Right lung (tissue), 2 donors: ENCODE measurements at regions not wholly inside any gene's neighbourhood (a gene's known extent, or its start where the extent isn't known, plus 50 kb on each side); places are given as distances from the start of the nearest gene placed in this dataset.
"Not testable (repeated sequence)": the region's sequence is repeated elsewhere in the genome, so short reads cannot be mapped to it uniquely, and the experiment has no call there.

Experiments
- DNase-seq, 2 donors: peaks; one replicate each; pipeline ENCODE4 v3.0.0-alpha.2; 2013

DNA sequence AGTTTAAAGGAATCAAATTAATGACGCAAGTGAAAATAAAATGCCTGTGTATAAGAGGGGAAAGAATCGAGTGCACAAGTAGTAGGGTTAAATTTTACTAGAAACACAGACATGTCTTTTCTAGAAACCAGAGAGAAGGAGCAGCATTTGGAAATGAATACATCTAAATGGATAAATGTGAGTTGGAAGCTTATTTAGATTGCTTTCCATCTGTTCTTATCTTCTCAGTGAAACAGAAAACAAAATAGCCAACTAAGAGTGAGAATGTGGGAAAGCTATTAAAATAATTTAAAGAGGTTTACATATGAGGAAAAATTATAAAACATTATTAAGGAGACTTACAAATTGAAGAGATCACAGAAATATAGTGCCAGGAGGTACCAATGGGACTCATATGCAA lies 1818.9 kb upstream of the FLRT2 start:
- no peak for DNase-seq

DNA sequence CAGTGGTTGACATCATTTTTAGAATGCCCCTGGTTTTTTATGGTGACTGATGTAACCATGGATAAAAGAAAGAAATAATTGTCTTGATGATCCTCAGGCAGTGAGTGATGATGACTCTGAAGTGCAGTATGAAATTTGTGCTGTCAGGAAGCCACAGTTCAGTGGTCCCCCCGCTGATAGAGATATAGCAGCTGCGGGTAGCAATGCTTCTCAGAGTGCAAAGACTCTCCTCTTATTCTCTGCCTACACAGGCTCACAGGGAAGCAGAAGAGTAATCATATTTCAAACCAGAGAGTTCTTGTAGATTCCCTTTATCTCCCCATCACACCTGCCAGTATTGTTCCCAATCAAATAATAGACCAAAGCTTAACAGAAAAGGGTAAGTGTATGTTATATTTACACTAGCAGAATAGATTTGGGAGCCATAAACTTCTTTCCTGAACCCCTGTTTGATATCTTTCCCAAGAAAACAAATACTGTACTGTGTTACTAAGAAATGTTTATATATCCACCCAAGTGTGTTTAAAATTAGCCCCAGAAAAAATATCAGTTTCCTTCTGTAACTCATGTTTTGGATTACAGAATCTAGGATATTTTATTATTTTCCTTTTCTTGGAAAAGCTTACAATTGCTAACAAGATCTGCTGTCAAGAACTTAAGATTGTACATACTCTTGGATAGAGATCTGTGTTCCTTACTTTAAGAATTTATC lies 1817.4 kb upstream of the FLRT2 start:
- DNase-seq: no peak

- no peak for DNase-seq
Measured at GRCh38 chr14:83713732-83714131, 1816.2 kb upstream of the FLRT2 start.

- DNase-seq: no peak
Measured at GRCh38 chr14:83714151-83714550, 1815.8 kb upstream of the FLRT2 start.

DNA sequence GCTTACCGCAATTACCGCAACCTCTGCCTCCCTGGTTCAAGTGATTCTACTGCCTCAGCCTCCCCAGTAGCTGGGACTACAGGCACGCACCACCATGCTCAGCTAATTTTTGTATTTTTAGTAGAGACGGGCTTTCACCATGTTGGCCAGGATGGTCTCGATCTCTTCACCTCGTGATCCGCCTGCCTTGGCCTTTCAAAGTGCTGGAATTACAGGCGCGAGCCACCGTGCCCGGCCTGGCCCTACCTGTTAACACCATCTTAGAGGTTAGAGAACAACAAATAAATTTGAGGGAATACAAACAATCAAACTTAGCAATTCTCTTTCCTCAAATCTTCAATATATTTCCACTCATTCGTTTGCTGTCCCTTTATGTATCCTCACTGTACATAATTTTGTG lies 1810.5 kb upstream of the FLRT2 start:
- DNase-seq: not testable (repeated sequence)

- DNase-seq: no peak
Measured at GRCh38 chr14:83733670-83734069, 1796.3 kb upstream of the FLRT2 start.

DNA sequence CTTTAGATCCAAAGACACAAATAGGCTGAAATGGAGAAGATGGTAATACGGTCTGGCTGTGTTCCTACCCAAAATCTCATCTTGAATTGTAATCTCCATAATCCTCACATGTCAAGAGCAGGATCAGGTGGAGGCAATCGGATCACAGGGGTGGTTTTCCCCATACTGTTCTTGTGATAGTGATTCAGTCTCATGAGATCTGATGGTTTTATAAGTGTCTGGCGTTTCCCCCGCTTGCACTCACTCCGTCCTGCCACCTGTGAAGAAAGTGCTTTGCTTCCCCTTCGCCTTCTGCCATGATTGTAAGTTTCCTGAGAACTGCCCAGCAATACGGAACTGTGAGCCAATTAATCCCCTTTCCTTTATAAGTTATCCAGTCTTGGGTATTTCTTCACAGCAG lies 1795.5 kb upstream of the FLRT2 start:
- no peak for DNase-seq

- no peak for DNase-seq
Measured at GRCh38 chr14:83741269-83741668, 1788.7 kb upstream of the FLRT2 start.

DNA sequence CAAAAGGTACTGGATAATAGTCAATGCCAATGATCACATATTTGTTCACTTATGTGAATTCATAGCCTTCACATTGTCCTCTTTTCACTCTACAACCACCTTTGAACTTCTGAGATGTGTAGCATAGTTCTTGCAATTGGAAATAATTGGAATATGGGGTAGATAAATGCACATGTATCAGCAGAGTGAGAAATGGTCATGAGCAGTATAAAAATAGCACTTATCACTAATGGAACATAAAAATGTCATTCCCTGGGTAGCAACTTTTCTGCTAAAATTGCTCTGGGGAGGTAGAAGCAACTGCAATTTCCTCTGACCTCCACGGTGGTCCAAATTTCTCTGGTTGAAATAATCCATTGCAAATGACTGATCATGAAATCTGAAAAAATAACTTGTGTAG lies 1785.7 kb upstream of the FLRT2 start:
- no peak for DNase-seq

DNA sequence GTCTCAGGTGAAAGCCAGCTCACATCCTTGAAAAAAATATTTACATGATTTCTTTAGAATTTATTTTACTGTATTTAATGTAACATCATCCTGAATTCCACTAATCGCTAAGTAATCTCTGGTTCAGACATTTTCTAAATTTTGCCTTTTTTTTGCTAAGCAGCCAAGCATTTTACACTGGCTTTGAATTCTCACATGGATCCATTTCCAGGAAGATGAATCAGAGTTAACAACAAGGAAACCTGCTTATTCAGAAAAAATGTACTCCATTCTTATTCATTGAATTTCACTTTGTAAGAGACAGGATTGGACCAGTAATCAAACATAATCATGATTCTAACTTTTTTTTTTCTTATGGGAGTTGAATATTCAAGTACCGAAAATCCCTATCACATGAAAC lies 1785.1 kb upstream of the FLRT2 start:
- DNase-seq: no peak

GRCh38 chr14:83746336-83746735 lies 1783.6 kb upstream of the FLRT2 start:
- no peak for DNase-seq

DNA sequence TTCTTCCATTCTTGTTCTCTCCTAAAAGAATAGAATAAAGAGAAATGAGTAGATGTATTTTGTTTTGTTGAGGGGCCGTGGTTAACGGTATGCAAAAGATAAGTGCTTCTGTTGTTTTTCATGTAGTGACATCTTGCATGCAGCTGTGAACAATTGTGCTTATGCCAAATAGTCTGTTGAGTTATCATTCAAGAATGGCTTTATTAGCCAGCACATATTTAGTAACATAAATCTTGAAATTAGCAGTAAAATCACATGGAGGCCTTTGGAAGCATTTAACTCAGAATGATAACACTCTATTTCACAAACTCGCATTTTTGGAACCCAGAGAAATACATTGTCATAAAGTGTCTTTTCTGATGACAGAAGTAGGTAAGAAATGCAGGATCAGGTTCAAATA lies 1772.0 kb upstream of the FLRT2 start:
- DNase-seq: peak in 1 of 2 donors; percentile 10

GRCh38 chr14:83764656-83765599 lies 1765.0 kb upstream of the FLRT2 start:
- no peak for DNase-seq

DNA sequence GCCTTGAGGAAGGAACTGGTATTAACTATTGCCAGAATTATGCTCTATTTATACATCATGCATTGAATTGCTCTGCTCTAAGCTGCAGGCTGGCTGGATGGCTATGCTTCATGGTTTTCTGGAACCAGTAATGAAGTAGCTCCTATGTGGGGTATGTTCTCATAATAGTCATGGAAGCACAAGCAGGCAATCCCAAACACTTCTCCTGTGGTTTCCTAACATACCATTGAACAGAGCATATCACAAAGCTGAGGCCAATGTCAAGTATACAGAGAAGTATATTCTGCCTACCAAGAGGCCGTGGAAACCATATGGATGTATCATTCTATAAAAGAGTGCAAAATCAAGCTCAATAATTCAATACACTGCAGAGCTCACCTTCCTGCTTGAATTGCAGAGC lies 1752.4 kb upstream of the FLRT2 start:
- DNase-seq: no peak

DNA sequence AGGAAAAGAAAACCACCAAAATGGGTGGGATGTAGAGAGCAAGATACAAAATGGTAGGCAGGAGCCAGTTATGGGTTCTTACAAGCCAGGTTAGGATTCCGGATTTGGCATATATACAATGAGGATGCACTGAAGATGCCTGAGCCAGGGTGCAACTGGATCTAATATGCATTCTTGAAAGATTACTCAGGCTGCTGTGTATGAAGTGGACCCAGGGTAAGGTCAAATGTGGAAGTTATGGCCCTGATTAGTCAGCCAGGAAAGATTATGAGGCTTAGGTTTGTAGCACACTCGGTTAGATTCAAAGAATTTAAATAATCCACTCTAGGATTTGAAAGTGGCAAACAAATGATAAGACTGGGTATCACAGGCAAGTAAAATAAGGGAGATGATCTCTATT lies 1750.7 kb upstream of the FLRT2 start:
- DNase-seq: no peak

DNA sequence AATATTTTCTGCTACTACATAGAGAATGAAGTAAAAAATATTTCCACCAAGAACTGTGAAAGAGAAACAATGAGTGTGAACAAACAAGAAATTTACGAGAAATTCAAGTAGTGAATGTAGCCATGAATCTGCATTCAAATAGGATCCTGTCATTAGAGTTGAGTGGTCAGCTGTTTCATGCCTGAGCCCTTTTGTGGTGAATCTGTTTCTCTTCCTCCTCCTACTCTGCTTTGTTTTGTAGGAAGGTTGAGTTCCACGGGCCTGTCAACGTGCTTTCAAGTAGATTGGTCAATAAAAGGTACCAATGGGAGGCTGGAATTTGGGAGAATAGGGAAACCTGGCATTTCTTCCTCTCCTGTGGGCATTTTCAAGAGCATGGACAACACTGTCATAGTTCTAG lies 1749.6 kb upstream of the FLRT2 start:
- no peak for DNase-seq

DNA sequence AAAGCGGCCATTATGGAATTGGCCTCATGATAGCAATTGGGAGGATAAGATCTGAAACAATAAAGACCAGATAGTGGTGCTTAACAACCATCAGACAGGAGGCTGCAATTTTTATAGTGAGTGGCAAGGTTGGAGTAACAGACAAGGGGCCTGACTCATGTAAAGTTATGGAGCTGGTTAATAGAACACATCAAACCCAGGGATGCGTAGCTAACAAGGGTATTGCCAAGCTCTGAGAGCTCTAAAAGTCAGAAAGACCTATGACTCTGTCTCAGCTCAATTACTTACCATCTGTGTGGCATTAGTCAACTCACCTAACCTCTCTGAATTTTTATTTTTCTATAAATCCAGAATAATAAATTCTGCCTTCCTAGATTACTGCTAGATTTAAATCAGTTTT lies 1731.5 kb upstream of the FLRT2 start:
- DNase-seq: no peak

- no peak for DNase-seq
Measured at GRCh38 chr14:83799233-83799632, 1730.7 kb upstream of the FLRT2 start.

DNA sequence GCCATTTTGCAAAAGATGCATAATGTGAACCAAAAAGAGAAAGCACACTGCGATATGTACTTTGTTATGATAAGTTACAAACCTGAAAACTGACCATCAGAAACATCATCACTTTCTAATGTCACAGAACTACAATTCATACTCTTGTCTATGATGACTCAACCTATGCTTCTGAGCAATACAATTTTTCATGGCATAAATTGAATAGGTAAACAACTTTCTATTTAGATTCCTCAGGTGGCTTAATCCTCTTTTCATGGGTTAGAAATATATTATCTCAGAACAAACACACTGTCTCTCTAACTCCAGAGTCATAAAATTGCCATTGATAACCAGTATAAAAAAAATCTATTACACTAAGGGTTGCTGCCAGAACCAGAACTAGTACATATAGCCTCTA lies 1715.0 kb upstream of the FLRT2 start:
- no peak for DNase-seq

DNA sequence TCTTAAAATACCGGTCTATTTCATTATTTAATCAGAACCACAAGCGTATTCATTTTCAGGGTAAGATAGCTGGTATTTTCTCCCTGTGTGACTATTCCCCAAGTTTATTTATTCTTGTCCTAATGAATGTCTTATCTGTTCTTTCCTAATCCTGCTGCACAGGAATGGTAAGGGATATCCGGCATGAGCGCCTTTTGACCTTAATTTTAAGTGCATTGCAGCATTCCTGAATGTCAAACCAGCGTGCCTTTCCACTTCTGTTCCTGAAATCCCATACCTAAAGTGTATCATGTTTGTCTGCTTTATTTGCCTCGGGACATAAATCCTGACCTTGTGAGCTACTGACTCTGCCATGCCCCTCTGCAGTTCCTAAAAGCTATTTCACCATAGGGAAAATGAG lies 1713.2 kb upstream of the FLRT2 start:
- no peak for DNase-seq

- DNase-seq: no peak
Measured at GRCh38 chr14:83825843-83826242, 1704.1 kb upstream of the FLRT2 start.

GRCh38 chr14:83826838-83827237 lies 1703.1 kb upstream of the FLRT2 start:
- DNase-seq: no peak

GRCh38 chr14:83827383-83827782 lies 1702.6 kb upstream of the FLRT2 start:
- DNase-seq: no peak
